Hepatocyte (in vitro differentiated cells): ENCODE measurements at regions not wholly inside any gene's neighbourhood (a gene's known extent, or its start where the extent isn't known, plus 50 kb on each side); places are given as distances from the start of the nearest gene placed in this dataset.

Source experiments
- DNase-seq: peaks from one replicate; pipeline ENCODE4 v3.0.0-alpha.2; 2016; ENCODE audit warnings: low spot score
- H2AFZ ChIP-seq: fragments of 200-600 bp; sonication (generic); 2 replicates; pipeline ENCODE4 v1.6.0; 2016; ENCODE audit warnings: antibody characterized with exemption, mild to moderate bottlenecking
- H3K27ac ChIP-seq: fragments of 200-600 bp; sonication (generic); 2 replicates; pipeline ENCODE4 v1.5.1; 2016; ENCODE audit warnings: mild to moderate bottlenecking
- H3K27me3 ChIP-seq: fragments of 200-600 bp; sonication (generic); 2 replicates; pipeline ENCODE4 v1.6.1; 2016
- H3K36me3 ChIP-seq: fragments of 200-600 bp; sonication (generic); replicated peaks from 2 replicates; pipeline ENCODE4 v1.5.1; 2016; ENCODE audit warnings: low read depth; ENCODE audit not compliant: insufficient read depth
- H3K4me1 ChIP-seq: fragments of 200-600 bp; sonication (generic); 2 replicates; pipeline ENCODE4 v1.5.1; 2016; ENCODE audit warnings: mild to moderate bottlenecking, moderate library complexity; ENCODE audit not compliant: insufficient read depth
- H3K4me2 ChIP-seq: fragments of 200-600 bp; sonication (generic); 2 replicates; pipeline ENCODE4 v1.6.0; 2016
- H3K4me3 ChIP-seq: fragments of 200-600 bp; sonication (generic); 2 replicates; pipeline ENCODE4 v1.5.1; 2016; ENCODE audit warnings: mild to moderate bottlenecking
- H3K79me2 ChIP-seq: fragments of 200-600 bp; sonication (generic); 2 replicates; pipeline ENCODE4 v1.6.0; 2017; ENCODE audit warnings: mild to moderate bottlenecking
- H3K9me2 ChIP-seq: fragments of 200-600 bp; sonication (generic); replicated peaks from 2 replicates; pipeline ENCODE4 v1.6.0; 2017; ENCODE audit warnings: mild to moderate bottlenecking; ENCODE audit not compliant: insufficient read depth
- H3K9me3 ChIP-seq: fragments of 200-600 bp; sonication (generic); 2 replicates; pipeline ENCODE4 v1.5.1; 2016; ENCODE audit warnings: low read depth, mild to moderate bottlenecking
- H4K20me1 ChIP-seq: fragments of 200-600 bp; sonication (generic); 2 replicates; pipeline ENCODE4 v1.6.0; 2016; ENCODE audit warnings: mild to moderate bottlenecking; ENCODE audit not compliant: insufficient read depth, poor library complexity, severe bottlenecking
- CTCF ChIP-seq: fragments of 200-600 bp; sonication (generic); IDR thresholded peaks from 2 replicates; pipeline ENCODE4 v1.5.1; 2016; ENCODE audit warnings: antibody characterized with exemption, mild to moderate bottlenecking; ENCODE audit not compliant: poor library complexity
- EZH2 ChIP-seq: fragments of 200-600 bp; sonication (generic); IDR thresholded peaks from 2 replicates; pipeline ENCODE4 v1.6.1; 2016; ENCODE audit warnings: antibody characterized with exemption, mild to moderate bottlenecking, borderline replicate concordance
- EZH2phosphoT487 ChIP-seq: fragments of 200-600 bp; sonication (generic); IDR thresholded peaks from one replicate; pipeline ENCODE4 v1.6.1; 2018; ENCODE audit warnings: antibody characterized with exemption, mild to moderate bottlenecking, low read depth, moderate library complexity; ENCODE audit not compliant: unreplicated experiment, severe bottlenecking
- WGBS: methylation state at CpG from one replicate; pipeline ENCODE4 v1.1.6; 2016; ENCODE audit warnings: low lambda C conversion rate; ENCODE audit errors: missing lambda C conversion rate; 5-methylcytosine and 5-hydroxymethylcytosine counted together

GRCh38 chr1:234727018-234727940 is 117.3 kb upstream of the IRF2BP2 start:
- Histone ChIP-seq H3K79me2 (no peaks in the 10 kb centered on the region), H4K20me1 (no peaks in the 10 kb centered on the region), H3K9me3 (no peaks in the 10 kb centered on the region), H3K27me3 (no peaks in the 10 kb centered on the region), H3K4me1 (peaks cover 68% of the 10 kb centered on the region), H3K27ac (peak overlapping the region; percentile 96), H3K9me2 (no peaks in the 10 kb centered on the region), H3K36me3 (no peaks in the 10 kb centered on the region), H3K4me3 (no peak overlapping the region), H3K4me2 (no peak overlapping the region), H2AFZ (no peak overlapping the region)
- 76% methylated on average over 8 of the region's 8 CpGs for WGBS
- no peak for DNase-seq
- no peak for TF ChIP-seq EZH2
- TF ChIP-seq CTCF: no peak
- no peak for TF ChIP-seq EZH2phosphoT487

GRCh38 chr1:234726359-234726943 is 116.5 kb upstream of the IRF2BP2 start:
- no peaks in the 10 kb centered on the region for H4K20me1 ChIP-seq
- no peak for DNase-seq
- H2AFZ ChIP-seq: no peak overlapping the region
- peak overlapping the region; percentile 96 for H3K27ac ChIP-seq
- no peaks in the 10 kb centered on the region for H3K9me3 ChIP-seq
- H3K36me3 ChIP-seq: no peaks in the 10 kb centered on the region
- H3K4me2 ChIP-seq: no peak overlapping the region
- H3K79me2 ChIP-seq: no peaks in the 10 kb centered on the region
- H3K27me3 ChIP-seq: no peaks in the 10 kb centered on the region
- peaks cover 75% of the 10 kb centered on the region for H3K4me1 ChIP-seq
- H3K4me3 ChIP-seq: no peak overlapping the region
- no peak for TF ChIP-seq EZH2
- no peak for TF ChIP-seq CTCF
- TF ChIP-seq EZH2phosphoT487: no peak
- 71% methylated on average over 12 of the region's 12 CpGs for WGBS
- no peaks in the 10 kb centered on the region for H3K9me2 ChIP-seq

- Histone ChIP-seq H3K27me3 (no peaks in the 10 kb centered on the region), H3K4me2 (peak overlapping the region; percentile 64), H3K79me2 (no peaks in the 10 kb centered on the region), H3K4me1 (peaks cover 78% of the 10 kb centered on the region), H3K27ac (peak overlapping the region; percentile 96), H3K9me2 (no peaks in the 10 kb centered on the region), H3K9me3 (no peaks in the 10 kb centered on the region), H4K20me1 (no peaks in the 10 kb centered on the region), H3K4me3 (no peak overlapping the region), H2AFZ (no peak overlapping the region), H3K36me3 (no peaks in the 10 kb centered on the region)
- 67% methylated on average over 12 of the region's 12 CpGs for WGBS
- TF ChIP-seq CTCF: no peak
- TF ChIP-seq EZH2phosphoT487: no peak
- TF ChIP-seq EZH2: no peak
- no peak for DNase-seq
Observed at GRCh38 chr1:234725177-234726132, 115.5 kb upstream of the IRF2BP2 start.
